GM18867 (cell line): ENCODE measurements at regions not wholly inside any gene's neighbourhood (a gene's known extent, or its start where the extent isn't known, plus 50 kb on each side); places are given as distances from the start of the nearest gene placed in this dataset.

Experiments used
- ATAC-seq: cut with Tn5 transposase; IDR thresholded peaks from one replicate; pipeline ENCODE4 v1.9.1; 2021; ENCODE audit warnings: mild to moderate bottlenecking, moderate library complexity; ENCODE audit not compliant: unreplicated experiment

GRCh38 chr7:21198921-21199320 lies 229.0 kb upstream of the SP4 start:
- no peak for ATAC-seq

- no peak for ATAC-seq
Measured at GRCh38 chr7:21200503-21200902, 227.4 kb upstream of the SP4 start.

- ATAC-seq = no peak
Measured at GRCh38 chr7:21214657-21215056, 213.2 kb upstream of the SP4 start.

- no peak for ATAC-seq
Measured at GRCh38 chr7:21215307-21215706, 212.6 kb upstream of the SP4 start.

- no peak for ATAC-seq
Measured at GRCh38 chr7:21217365-21217764, 210.5 kb upstream of the SP4 start.

- no peak for ATAC-seq
Measured at GRCh38 chr7:21218155-21218554, 209.7 kb upstream of the SP4 start.

- ATAC-seq = no peak
Measured at GRCh38 chr7:21221130-21221529, 206.8 kb upstream of the SP4 start.

GRCh38 chr7:21238400-21239116 lies 189.3 kb upstream of the SP4 start:
- no peak for ATAC-seq

GRCh38 chr7:21243265-21243664 lies 184.6 kb upstream of the SP4 start:
- ATAC-seq = no peak

- no peak for ATAC-seq
Measured at GRCh38 chr7:21251151-21251800, 176.6 kb upstream of the SP4 start.

- peak; percentile 71 for ATAC-seq
Measured at GRCh38 chr7:21253740-21254687, 173.9 kb upstream of the SP4 start.

GRCh38 chr7:21256310-21256877 lies 171.5 kb upstream of the SP4 start:
- ATAC-seq = no peak

GRCh38 chr7:21260939-21261338 lies 166.9 kb upstream of the SP4 start:
- no peak for ATAC-seq

- peak; percentile 96 for ATAC-seq
Measured at GRCh38 chr7:21261627-21262594, 166.0 kb upstream of the SP4 start.

- ATAC-seq = no peak
Measured at GRCh38 chr7:21269021-21269420, 158.9 kb upstream of the SP4 start.

- ATAC-seq = no peak
Measured at GRCh38 chr7:21276471-21277035, 151.3 kb upstream of the SP4 start.

- ATAC-seq = no peak
Measured at GRCh38 chr7:21278944-21279343, 148.9 kb upstream of the SP4 start.

GRCh38 chr7:21281193-21281592 lies 146.7 kb upstream of the SP4 start:
- ATAC-seq = no peak

- ATAC-seq = no peak
Measured at GRCh38 chr7:21293771-21294170, 134.1 kb upstream of the SP4 start.

GRCh38 chr7:21299766-21300165 lies 128.1 kb upstream of the SP4 start:
- no peak for ATAC-seq
